Upper lobe of left lung (tissue), 6 donors: ENCODE measurements at regions not wholly inside any gene's neighbourhood (a gene's known extent, or its start where the extent isn't known, plus 50 kb on each side); places are given as distances from the start of the nearest gene placed in this dataset.

Experiments used
- ATAC-seq, 2 donors: fragments of 200-7000 bp; cut with Tn5 transposase; one replicate each; pipeline ENCODE4 v1.9.1; 2022; ENCODE audit warnings: mild to moderate bottlenecking in 2 of 2, moderate library complexity in 2 of 2; ENCODE audit not compliant: low FRiP score in 2 of 2
- DNase-seq, 2 donors: peaks; one replicate each; pipeline ENCODE4 v3.0.0-alpha.2; 2019 to 2020
- H3K27ac ChIP-seq, 4 donors: fragments of 200-600 bp; sonication (generic); one replicate each; pipeline ENCODE4 v1.5.1; 2016 to 2019
- H3K27me3 ChIP-seq, 4 donors: fragments of 200-600 bp; sonication (generic); one replicate each; pipeline ENCODE4 v1.5.1; 2017 to 2019
- H3K36me3 ChIP-seq, 4 donors: fragments of 200-600 bp; sonication (generic); one replicate each; pipeline ENCODE4 v1.5.1; 2016 to 2019
- H3K4me1 ChIP-seq, 4 donors: fragments of 200-600 bp; sonication (generic); one replicate each; pipeline ENCODE4 v1.5.1; 2018 to 2019
- H3K4me3 ChIP-seq, 4 donors: fragments of 200-600 bp; sonication (generic); one replicate each; pipeline ENCODE4 v1.5.1; 2017 to 2019; ENCODE audit warnings: mild to moderate bottlenecking in 2 of 4, moderate library complexity in 1 of 4
- H3K9me3 ChIP-seq, 4 donors: fragments of 200-600 bp; sonication (generic); one replicate each; pipeline ENCODE4 v1.5.1; 2018 to 2019
- CTCF ChIP-seq, 6 experiments: fragments of 450-650 bp in 4 of 6; fragments of 200-600 bp in 2 of 6; sonication (generic) in 2 of 6; IDR thresholded peaks; one replicate each; pipeline ENCODE4 v1.5.1; 2016 to 2019; ENCODE audit warnings: antibody characterized with exemption in 6 of 6
- EP300 ChIP-seq, 4 donors: sonication (generic); formaldehyde crosslinking; IDR thresholded peaks; one replicate each; pipeline ENCODE4 v1.5.1; 2017; ENCODE audit warnings: antibody characterized with exemption in 4 of 4, control low read depth in 2 of 4
- POLR2A ChIP-seq, 4 donors: fragments of 450-650 bp; IDR thresholded peaks; one replicate each; pipeline ENCODE4 v1.5.1; 2016 to 2017; ENCODE audit warnings: antibody characterized with exemption in 4 of 4, mild to moderate bottlenecking in 2 of 4
- POLR2AphosphoS5 ChIP-seq, 2 donors: sonication (generic); formaldehyde crosslinking; IDR thresholded peaks; one replicate each; pipeline ENCODE4 v1.5.1; 2017; ENCODE audit warnings: antibody characterized with exemption in 2 of 2
- WGBS, 2 donors: methylation state at CpG; one replicate each; pipeline ENCODE4 v1.1.5; 2017 to 2018; 5-methylcytosine and 5-hydroxymethylcytosine counted together
- donor health status: DM: no; HTN: no; CAD: no; lungs with moderate emphysema.
- donor health status: DM: no; HTN: yes; CAD: no; lungs with severe emphysema.

- no peaks in the 10 kb centered on the region for H3K27me3 ChIP-seq
- H3K4me3 ChIP-seq: no peak overlapping the region
- 72 to 86% methylated on average over 7 to 15 of the region's 15 CpGs for WGBS, 2 donors
- no peaks in the 10 kb centered on the region for H3K36me3 ChIP-seq
- H3K27ac ChIP-seq: no peak overlapping the region
- no peak for ATAC-seq
- no peaks in the 10 kb centered on the region for H3K4me1 ChIP-seq
- H3K9me3 ChIP-seq: no peaks in the 10 kb centered on the region
- TF ChIP-seq CTCF (IDR thresholded peaks at IDR 0.05) (no peak), POLR2A (IDR thresholded peaks at IDR 0.05) (no peak), EP300 (IDR thresholded peaks at IDR 0.05) (no peak), POLR2AphosphoS5 (IDR thresholded peaks at IDR 0.05) (no peak)
- DNase-seq: no peak
Measured at GRCh38 chr10:42980553-42981357, 96.1 kb upstream of the RET start.

- Histone ChIP-seq H3K27ac (no peak overlapping the region), H3K4me1 (no peaks in the 10 kb centered on the region)
Measured at GRCh38 chr10:42981358-42982236, 95.3 kb upstream of the RET start.

DNA sequence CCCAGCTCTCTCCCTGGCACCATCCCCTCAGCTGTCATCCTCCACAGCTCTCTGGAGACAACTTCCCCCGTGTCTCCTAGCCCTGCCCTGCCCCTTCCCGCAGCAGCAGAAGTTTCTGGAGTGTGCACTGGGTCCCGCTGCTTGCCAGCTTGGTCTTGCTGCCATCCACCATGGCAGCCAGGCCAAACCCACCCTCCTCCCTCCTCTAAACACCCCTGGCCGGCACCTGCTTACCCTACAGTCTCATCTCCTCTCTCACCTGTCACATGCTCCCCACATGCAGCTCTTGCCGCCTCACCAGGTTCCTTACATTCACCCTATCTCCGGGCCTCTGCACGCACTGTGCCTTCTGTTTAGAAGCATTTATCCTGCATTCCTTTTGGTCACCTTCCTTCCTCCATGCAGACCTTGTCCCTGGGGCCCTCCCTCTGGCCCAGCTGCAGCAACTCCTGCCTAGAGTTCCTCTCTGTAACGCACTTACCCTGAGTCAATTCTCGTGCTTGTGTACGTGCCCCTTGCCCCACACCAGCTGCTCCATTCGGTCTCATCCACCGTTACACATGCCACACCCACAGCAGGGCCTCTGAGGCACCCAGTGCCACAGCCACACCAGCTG, 93.9 kb upstream of the RET start:
- H3K9me3 ChIP-seq: no peaks in the 10 kb centered on the region
- WGBS, 2 donors: 69 to 78% methylated on average over 12 of the region's 12 CpGs
- H3K27ac ChIP-seq: no peak overlapping the region
- H3K4me1 ChIP-seq: no peaks in the 10 kb centered on the region
- no peak for ATAC-seq
- DNase-seq: no peak
- H3K36me3 ChIP-seq: no peaks in the 10 kb centered on the region
- H3K4me3 ChIP-seq: no peak overlapping the region
- TF ChIP-seq POLR2AphosphoS5 (IDR thresholded peaks at IDR 0.05) (no peak), EP300 (IDR thresholded peaks at IDR 0.05) (no peak), POLR2A (IDR thresholded peaks at IDR 0.05) (no peak), CTCF (IDR thresholded peaks at IDR 0.05) (no peak)
- H3K27me3 ChIP-seq: no peaks in the 10 kb centered on the region

More at GRCh38 chr10:42981358-42982236, 95.3 kb upstream of the RET start:
- H3K4me3 ChIP-seq: no peak overlapping the region
- no peaks in the 10 kb centered on the region for H3K36me3 ChIP-seq
- H3K27me3 ChIP-seq: no peaks in the 10 kb centered on the region
- TF ChIP-seq POLR2A (IDR thresholded peaks at IDR 0.05) (no peak), POLR2AphosphoS5 (IDR thresholded peaks at IDR 0.05) (no peak), EP300 (IDR thresholded peaks at IDR 0.05) (no peak), CTCF (IDR thresholded peaks at IDR 0.05) (no peak)
- H3K9me3 ChIP-seq: no peaks in the 10 kb centered on the region
- ATAC-seq (no peak), DNase-seq (no peak)
- 84 to 91% methylated on average over 16 to 26 of the region's 26 CpGs for WGBS, 2 donors

- Histone ChIP-seq H3K9me3 (no peaks in the 10 kb centered on the region), H3K4me3 (no peak overlapping the region), H3K27ac (no peak overlapping the region), H3K4me1 (no peaks in the 10 kb centered on the region), H3K36me3 (no peaks in the 10 kb centered on the region), H3K27me3 (no peaks in the 10 kb centered on the region)
- DNase-seq: no peak
- TF ChIP-seq CTCF (IDR thresholded peaks at IDR 0.05): no peak
- TF ChIP-seq POLR2A (IDR thresholded peaks at IDR 0.05): no peak
- TF ChIP-seq EP300 (IDR thresholded peaks at IDR 0.05): no peak
- TF ChIP-seq POLR2AphosphoS5 (IDR thresholded peaks at IDR 0.05): no peak
- no peak for ATAC-seq
- WGBS, 2 donors: 81% methylated on average over 6 of the region's 6 CpGs; no CpG with 5 or more reads in 1 of the 2 donors
Measured at GRCh38 chr10:42983591-42983990, 93.3 kb upstream of the RET start.
